A549 (cell line): ENCODE measurements at regions not wholly inside any gene's neighbourhood (a gene's known extent, or its start where the extent isn't known, plus 50 kb on each side); places are given as distances from the start of the nearest gene placed in this dataset.

Source experiments
- CEBPB ChIP-seq, 2 experiments: fragments of >200 bp in 1 of 2; sonication (Bioruptor Twin) in 1 of 2; formaldehyde crosslinking in 1 of 2; IDR thresholded peaks; 2 replicates each; pipeline ENCODE4 v1.6.1; 2012 to 2016
- CHD2 ChIP-seq: fragments of 150-350 bp; IDR thresholded peaks from 2 replicates; pipeline ENCODE4 v1.6.1; 2014; ENCODE audit warnings: low read length; ENCODE audit not compliant: partially characterized antibody
- CHD4 ChIP-seq: fragments of 200-600 bp; sonication (generic); IDR thresholded peaks from 2 replicates; pipeline ENCODE4 v1.6.1; 2016; ENCODE audit warnings: antibody characterized with exemption, mild to moderate bottlenecking, borderline replicate concordance
- CTCF ChIP-seq: fragments of >200 bp; sonication (Bioruptor Twin); formaldehyde crosslinking; IDR thresholded peaks from 3 replicates; pipeline ENCODE4 v1.5.1; 2016
- EP300 ChIP-seq, 2 experiments: fragments of >200 bp; sonication (Bioruptor Twin); formaldehyde crosslinking; IDR thresholded peaks; 2 replicates in 1 of 2; 3 replicates in 1 of 2; pipeline ENCODE4 v1.6.1; 2016 to 2017
- ESRRA ChIP-seq: fragments of 150-350 bp; IDR thresholded peaks from 2 replicates; pipeline ENCODE4 v1.6.1; 2014; ENCODE audit warnings: mild to moderate bottlenecking, low read length, borderline replicate concordance
- GATA3 ChIP-seq: IDR thresholded peaks from 2 replicates; pipeline ENCODE4 v1.6.1; 2012; ENCODE audit warnings: borderline replicate concordance
- JUN ChIP-seq, 2 experiments: fragments of >200 bp; sonication (Bioruptor Twin); formaldehyde crosslinking; IDR thresholded peaks; 2 replicates in 1 of 2; 3 replicates in 1 of 2; pipeline ENCODE4 v1.6.1; 2016 to 2017
- KDM5A ChIP-seq: fragments of 200-600 bp; sonication (generic); IDR thresholded peaks from 2 replicates; pipeline ENCODE4 v1.6.1; 2016; ENCODE audit warnings: antibody characterized with exemption, mild to moderate bottlenecking
- MAFK ChIP-seq: fragments of 450-650 bp; IDR thresholded peaks from 2 replicates; pipeline ENCODE4 v1.6.1; 2014; ENCODE audit not compliant: partially characterized antibody
- MAX ChIP-seq: IDR thresholded peaks from 2 replicates; pipeline ENCODE4 v1.6.1; 2012
- RARB ChIP-seq: fragments of 250-450 bp; sonication (Bioruptor Pico); IDR thresholded peaks from 2 replicates; pipeline ENCODE4 v1.8.0; 2021; ENCODE audit warnings: mild to moderate bottlenecking, moderate library complexity
- SMC3 ChIP-seq: fragments of >200 bp; sonication (Bioruptor Twin); formaldehyde crosslinking; IDR thresholded peaks from 3 replicates; pipeline ENCODE4 v1.6.1; 2018; ENCODE audit warnings: inconsistent platforms
- USF2 ChIP-seq: fragments of 450-650 bp; IDR thresholded peaks from 2 replicates; pipeline ENCODE4 v1.6.1; 2014; ENCODE audit warnings: antibody characterized with exemption

- TF ChIP-seq CTCF, result no peak
- TF ChIP-seq ESRRA, result no peak
- no peak for TF ChIP-seq USF2
- TF ChIP-seq CEBPB (IDR thresholded peaks at IDR 0.05), result no peak
- TF ChIP-seq SMC3, result no peak
- TF ChIP-seq KDM5A, result no peak
- TF ChIP-seq CHD4, result no peak
- TF ChIP-seq RARB (CRISPR knock-in tag), result no peak
- TF ChIP-seq MAFK, result no peak
- no peak for TF ChIP-seq GATA3
- TF ChIP-seq JUN (IDR thresholded peaks at IDR 0.05), result no peak
- no peak for TF ChIP-seq EP300 (IDR thresholded peaks at IDR 0.05)
- no peak for TF ChIP-seq CHD2
- no peak for TF ChIP-seq MAX
Measured at GRCh38 chr20:39878320-39878719, 810.7 kb downstream of the MAFB start.
